Upper lobe of left lung (tissue), 4 donors: ENCODE measurements at regions not wholly inside any gene's neighbourhood (a gene's known extent, or its start where the extent isn't known, plus 50 kb on each side); places are given as distances from the start of the nearest gene placed in this dataset.

Experiments used
- CTCF ChIP-seq, 6 experiments: fragments of 450-650 bp in 4 of 6; fragments of 200-600 bp in 2 of 6; sonication (generic) in 2 of 6; IDR thresholded peaks; one replicate each; pipeline ENCODE4 v1.5.1; 2016 to 2019; ENCODE audit warnings: antibody characterized with exemption in 6 of 6
- EP300 ChIP-seq, 4 donors: sonication (generic); formaldehyde crosslinking; IDR thresholded peaks; one replicate each; pipeline ENCODE4 v1.5.1; 2017; ENCODE audit warnings: antibody characterized with exemption in 4 of 4, control low read depth in 2 of 4

GRCh38 chr12:126362964-126363363 lies 1297.7 kb downstream of the AACS start:
- TF ChIP-seq CTCF (IDR thresholded peaks at IDR 0.05) (no peak), EP300 (IDR thresholded peaks at IDR 0.05) (no peak)
